Endodermal cell (in vitro differentiated cells): ENCODE measurements at regions not wholly inside any gene's neighbourhood (a gene's known extent, or its start where the extent isn't known, plus 50 kb on each side); places are given as distances from the start of the nearest gene placed in this dataset.
A peak's percentile ranks its signal among the peaks of the same experiment; 100 is the strongest.

Source experiments
- DNase-seq: peaks from one replicate; pipeline ENCODE4 v3.0.0-alpha.2; 2017
- H3K27ac ChIP-seq: 2 replicates; pipeline ENCODE4 v1.5.1; 2013; ENCODE audit warnings: mild to moderate bottlenecking, low read depth, low read length, moderate library complexity
- H3K27me3 ChIP-seq: 2 replicates; pipeline ENCODE4 v1.6.1; 2013; ENCODE audit warnings: mild to moderate bottlenecking, low read length, moderate library complexity; ENCODE audit not compliant: insufficient read depth, control insufficient read depth, poor library complexity, severe bottlenecking
- H3K36me3 ChIP-seq: 2 replicates; pipeline ENCODE4 v1.7.0; 2013; ENCODE audit warnings: mild to moderate bottlenecking, low read length, moderate library complexity; ENCODE audit not compliant: control insufficient read depth, insufficient read depth
- H3K4me1 ChIP-seq: one replicate; pipeline ENCODE4 v1.7.0; 2013; ENCODE audit warnings: low read length; ENCODE audit not compliant: control insufficient read depth, insufficient read depth
- H3K4me3 ChIP-seq: 2 replicates; pipeline ENCODE4 v1.5.1; 2013; ENCODE audit warnings: mild to moderate bottlenecking, low read length, moderate library complexity
- H3K9ac ChIP-seq: 2 replicates; pipeline ENCODE4 v1.6.1; 2013; ENCODE audit warnings: mild to moderate bottlenecking, low read length, moderate library complexity; ENCODE audit not compliant: poor library complexity, severe bottlenecking; ENCODE audit errors: extremely low read depth
- H3K9me3 ChIP-seq: 2 replicates; pipeline ENCODE4 v1.6.1; 2013; ENCODE audit warnings: mild to moderate bottlenecking, low read length, moderate library complexity; ENCODE audit not compliant: control insufficient read depth
- H3K27ac Mint-ChIP-seq: 2 replicates; pipeline ENCODE4 v1.8.0; 2020; ENCODE audit warnings: mixed read lengths
- H3K27me3 Mint-ChIP-seq: 2 replicates; pipeline ENCODE4 v1.8.0; 2021; ENCODE audit warnings: mild to moderate bottlenecking, mixed read lengths; ENCODE audit not compliant: insufficient read depth
- H3K36me3 Mint-ChIP-seq: 2 replicates; pipeline ENCODE4 v1.8.0; 2020; ENCODE audit warnings: low read depth, mixed read lengths
- H3K4me1 Mint-ChIP-seq: 2 replicates; pipeline ENCODE4 v1.8.0; 2020; ENCODE audit warnings: mixed read lengths
- H3K4me3 Mint-ChIP-seq: 2 replicates; pipeline ENCODE4 v1.8.0; 2020; ENCODE audit warnings: mild to moderate bottlenecking, moderate library complexity, mixed read lengths
- H3K9me3 Mint-ChIP-seq: 2 replicates; pipeline ENCODE4 v1.8.0; 2020; ENCODE audit warnings: mild to moderate bottlenecking, mixed read lengths
- WGBS, 2 experiments: methylation state at CpG; one replicate each; pipeline versions ENCODE4 v1.1.5 to v1.1.7; 2013; ENCODE audit warnings: missing lambda C conversion rate in 2 of 2, mixed read lengths in 1 of 2; ENCODE audit not compliant: insufficient coverage in 1 of 2, insufficient read length in 1 of 2; 5-methylcytosine and 5-hydroxymethylcytosine counted together
- TF ChIP-seq, protein P1 (sequence below): fragments of 200-600 bp; sonication (generic); conservative IDR thresholded peaks from 2 replicates; pipeline ENCODE4 v1.5.0; 2021; ENCODE audit warnings: antibody characterized with exemption, mild to moderate bottlenecking

DNA sequence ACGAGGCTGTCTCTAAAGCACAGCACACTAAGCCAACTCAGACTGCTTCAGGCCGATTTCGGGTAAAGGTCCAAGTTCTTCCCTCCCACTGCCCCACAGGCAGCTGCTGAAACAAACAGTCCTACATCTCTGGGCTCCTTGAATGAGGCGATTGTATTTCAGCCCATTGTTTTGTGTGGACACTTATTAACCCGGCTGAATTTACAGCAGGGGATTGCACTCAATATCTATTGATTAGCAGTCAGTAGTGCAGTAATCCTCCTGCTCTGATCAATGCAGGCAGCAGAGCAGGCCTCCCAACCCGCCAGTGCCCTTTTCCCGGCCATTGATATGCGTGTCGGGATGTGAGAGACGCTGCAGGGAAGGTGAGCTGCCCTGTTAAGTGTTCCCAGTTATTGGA is 330.1 kb downstream of the CMPK2 start:
- H3K36me3 ChIP-seq: no peaks in the 10 kb centered on the region
- H3K9ac ChIP-seq: no peak overlapping the region
- Mint-ChIP-seq H3K9me3 (peaks cover 6% of the 10 kb centered on the region), H3K36me3 (peaks cover 3% of the 10 kb centered on the region), H3K27ac (peak overlapping the region; percentile 87), H3K27me3 (no peaks in the 10 kb centered on the region), H3K4me3 (peak overlapping the region; percentile 32), H3K4me1 (peaks cover 52% of the 10 kb centered on the region)
- no peak overlapping the region for H3K27ac ChIP-seq
- TF ChIP-seq, protein P1, sequence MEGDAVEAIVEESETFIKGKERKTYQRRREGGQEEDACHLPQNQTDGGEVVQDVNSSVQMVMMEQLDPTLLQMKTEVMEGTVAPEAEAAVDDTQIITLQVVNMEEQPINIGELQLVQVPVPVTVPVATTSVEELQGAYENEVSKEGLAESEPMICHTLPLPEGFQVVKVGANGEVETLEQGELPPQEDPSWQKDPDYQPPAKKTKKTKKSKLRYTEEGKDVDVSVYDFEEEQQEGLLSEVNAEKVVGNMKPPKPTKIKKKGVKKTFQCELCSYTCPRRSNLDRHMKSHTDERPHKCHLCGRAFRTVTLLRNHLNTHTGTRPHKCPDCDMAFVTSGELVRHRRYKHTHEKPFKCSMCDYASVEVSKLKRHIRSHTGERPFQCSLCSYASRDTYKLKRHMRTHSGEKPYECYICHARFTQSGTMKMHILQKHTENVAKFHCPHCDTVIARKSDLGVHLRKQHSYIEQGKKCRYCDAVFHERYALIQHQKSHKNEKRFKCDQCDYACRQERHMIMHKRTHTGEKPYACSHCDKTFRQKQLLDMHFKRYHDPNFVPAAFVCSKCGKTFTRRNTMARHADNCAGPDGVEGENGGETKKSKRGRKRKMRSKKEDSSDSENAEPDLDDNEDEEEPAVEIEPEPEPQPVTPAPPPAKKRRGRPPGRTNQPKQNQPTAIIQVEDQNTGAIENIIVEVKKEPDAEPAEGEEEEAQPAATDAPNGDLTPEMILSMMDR: no peak
- peak; percentile 84 for DNase-seq
- WGBS, 2 experiments: 23 to 25% methylated on average over 9 to 10 of the region's 10 CpGs
- peaks cover 23% of the 10 kb centered on the region for H3K4me1 ChIP-seq
- H3K27me3 ChIP-seq: no peaks in the 10 kb centered on the region
- H3K9me3 ChIP-seq: no peaks in the 10 kb centered on the region
- H3K4me3 ChIP-seq: peak overlapping the region; percentile 51

DNA sequence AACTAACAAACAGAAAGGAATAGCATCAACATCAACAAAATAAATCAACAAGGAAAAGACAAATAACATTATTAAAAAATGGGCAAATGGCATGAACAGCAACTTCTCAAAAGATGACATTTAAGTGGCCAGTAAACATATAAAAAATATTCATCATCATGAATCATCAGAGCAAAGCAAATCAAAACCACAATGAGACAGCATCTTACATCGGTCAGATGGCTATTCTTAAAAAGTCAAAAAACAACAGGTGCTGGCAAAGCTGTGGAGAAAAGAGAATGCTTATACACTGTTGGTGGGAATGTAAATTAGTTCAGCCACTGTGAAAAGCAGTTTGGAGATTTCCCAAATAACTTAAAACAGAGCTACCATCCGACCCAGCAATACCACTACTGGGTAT is 327.1 kb downstream of the CMPK2 start:
- TF ChIP-seq, protein P1: no peak
- Mint-ChIP-seq H3K27ac (no peak overlapping the region), H3K36me3 (no peaks in the 10 kb centered on the region), H3K27me3 (peaks cover 1% of the 10 kb centered on the region), H3K9me3 (peaks cover 4% of the 10 kb centered on the region), H3K4me3 (no peak overlapping the region), H3K4me1 (peaks cover 27% of the 10 kb centered on the region)
- DNase-seq: no peak
- H3K27me3 ChIP-seq: no peaks in the 10 kb centered on the region
- no peak overlapping the region for H3K27ac ChIP-seq
- peaks cover 11% of the 10 kb centered on the region for H3K4me1 ChIP-seq
- WGBS, 2 experiments: 86 to 90% methylated on average over 1 to 2 of the region's 2 CpGs
- H3K36me3 ChIP-seq: no peaks in the 10 kb centered on the region
- H3K9me3 ChIP-seq: no peaks in the 10 kb centered on the region
- H3K4me3 ChIP-seq: no peak overlapping the region
- no peak overlapping the region for H3K9ac ChIP-seq

DNA sequence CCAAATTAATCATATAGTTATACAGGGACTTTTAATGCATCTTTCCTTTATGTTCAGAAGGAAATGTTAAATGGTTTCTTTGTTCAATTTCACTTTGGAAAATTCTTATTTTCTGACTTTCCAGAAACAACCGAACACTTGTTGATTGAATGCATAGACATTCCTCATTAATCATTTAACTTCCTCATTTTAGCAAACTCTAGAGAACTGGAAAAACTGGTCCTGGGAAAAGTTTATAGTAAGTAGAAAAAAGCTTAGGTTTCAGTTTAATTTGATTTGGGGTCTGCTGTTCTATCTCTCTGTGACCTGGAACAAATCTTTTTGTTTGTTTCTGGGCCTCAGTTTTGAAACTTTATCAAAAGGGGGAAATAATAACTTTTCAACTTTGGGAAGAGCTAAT is 320.4 kb downstream of the CMPK2 start:
- Histone ChIP-seq H3K9me3 (peaks cover 9% of the 10 kb centered on the region), H3K4me3 (no peak overlapping the region), H3K9ac (no peak overlapping the region), H3K27me3 (no peaks in the 10 kb centered on the region), H3K4me1 (no peaks in the 10 kb centered on the region), H3K27ac (no peak overlapping the region), H3K36me3 (no peaks in the 10 kb centered on the region)
- no peaks in the 10 kb centered on the region for H3K4me1 Mint-ChIP-seq
- H3K4me3 Mint-ChIP-seq: no peak overlapping the region
- no peak overlapping the region for H3K27ac Mint-ChIP-seq
- 84% methylated on average over 1 of the region's 1 CpG; no CpG with 5 or more reads in 1 of the 2 experiments for WGBS, 2 experiments
- TF ChIP-seq, protein P1: no peak
- DNase-seq: no peak
- no peaks in the 10 kb centered on the region for H3K36me3 Mint-ChIP-seq
- peaks cover 10% of the 10 kb centered on the region for H3K9me3 Mint-ChIP-seq
- peaks cover 7% of the 10 kb centered on the region for H3K27me3 Mint-ChIP-seq
